HG03575 (cell line): ENCODE measurements at regions not wholly inside any gene's neighbourhood (a gene's known extent, or its start where the extent isn't known, plus 50 kb on each side); places are given as distances from the start of the nearest gene placed in this dataset.
"Not testable (repeated sequence)": the region's sequence is repeated elsewhere in the genome, so short reads cannot be mapped to it uniquely, and the experiment has no call there.

Experiments used
- ATAC-seq: cut with Tn5 transposase; IDR thresholded peaks from one replicate; pipeline ENCODE4 v1.9.1; 2021; ENCODE audit not compliant: unreplicated experiment, insufficient number of reproducible peaks, low FRiP score; ENCODE audit errors: extremely low read depth

DNA sequence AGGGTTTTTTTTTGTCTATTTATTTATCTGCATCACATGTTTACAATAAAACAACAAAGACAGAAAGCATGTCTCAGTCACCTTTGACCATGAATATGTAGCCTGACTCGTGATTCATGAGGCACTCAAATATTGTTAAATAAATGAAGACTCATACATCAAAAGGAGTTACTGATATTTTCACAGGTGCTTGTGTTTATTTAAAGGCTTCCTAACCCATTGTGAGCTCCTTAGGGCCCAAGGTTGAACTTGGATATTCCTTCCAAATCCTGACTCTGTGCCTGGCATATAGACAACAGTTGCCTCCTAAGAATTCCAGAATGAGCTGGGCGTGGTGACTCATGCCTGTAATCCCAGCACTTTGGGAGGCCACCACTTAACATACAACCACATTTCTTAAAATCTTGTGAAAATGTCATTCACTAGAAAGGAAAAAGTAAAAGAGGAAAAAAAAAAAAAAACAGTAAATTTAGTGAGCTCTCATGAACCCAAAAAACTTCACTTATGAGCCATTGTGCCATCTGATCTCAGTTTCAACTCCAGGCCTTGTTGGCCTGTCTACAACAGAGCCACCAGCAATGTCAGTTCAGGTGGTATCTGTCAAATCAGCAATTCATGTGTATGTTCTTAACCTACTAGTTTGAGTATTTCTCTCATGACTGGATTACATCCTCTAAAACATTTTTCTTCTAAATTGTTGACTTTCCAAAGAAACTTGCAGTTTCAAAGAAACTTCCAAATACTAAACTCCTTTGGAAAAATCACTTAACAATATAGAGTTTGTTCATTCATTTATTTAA is 162.7 kb upstream of the MARCKS start:
- no peak for ATAC-seq

DNA sequence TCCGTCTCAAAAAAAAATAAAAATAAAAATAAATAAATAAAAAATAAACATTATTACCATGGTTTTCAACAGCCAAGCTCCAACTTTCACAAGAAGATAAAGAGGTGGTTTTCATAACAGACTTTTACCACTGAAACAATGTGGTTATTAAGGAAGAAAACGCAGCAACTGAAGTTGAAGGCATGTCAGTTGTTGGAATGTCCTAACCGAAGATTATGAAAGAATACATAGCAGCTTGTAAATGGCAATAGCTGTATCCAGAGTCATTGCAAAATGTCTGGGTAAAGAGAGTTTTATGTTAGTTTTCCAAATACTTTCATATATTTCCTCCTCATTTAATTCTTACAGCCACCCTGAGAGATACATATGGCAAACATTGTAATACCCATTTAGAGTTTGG is 161.6 kb upstream of the MARCKS start:
- no peak for ATAC-seq

DNA sequence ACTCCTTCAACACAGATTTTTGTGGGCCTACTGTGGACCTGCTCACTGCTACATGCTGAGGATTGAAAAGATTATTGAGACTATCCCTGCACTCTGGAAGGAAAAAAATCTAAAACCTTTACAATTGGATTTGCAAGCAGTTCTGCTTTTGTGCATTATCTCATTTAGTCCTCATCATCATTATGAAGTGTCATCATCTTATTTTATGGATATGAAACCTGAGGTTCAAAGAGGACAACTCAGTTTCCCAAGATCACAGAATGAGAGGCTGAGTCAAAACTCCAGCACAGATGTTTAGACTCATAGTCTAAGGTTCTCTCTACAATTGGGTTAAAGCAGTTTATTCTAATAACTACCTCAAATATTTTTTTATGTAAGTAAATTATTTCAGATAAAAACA is 160.2 kb upstream of the MARCKS start:
- no peak for ATAC-seq

DNA sequence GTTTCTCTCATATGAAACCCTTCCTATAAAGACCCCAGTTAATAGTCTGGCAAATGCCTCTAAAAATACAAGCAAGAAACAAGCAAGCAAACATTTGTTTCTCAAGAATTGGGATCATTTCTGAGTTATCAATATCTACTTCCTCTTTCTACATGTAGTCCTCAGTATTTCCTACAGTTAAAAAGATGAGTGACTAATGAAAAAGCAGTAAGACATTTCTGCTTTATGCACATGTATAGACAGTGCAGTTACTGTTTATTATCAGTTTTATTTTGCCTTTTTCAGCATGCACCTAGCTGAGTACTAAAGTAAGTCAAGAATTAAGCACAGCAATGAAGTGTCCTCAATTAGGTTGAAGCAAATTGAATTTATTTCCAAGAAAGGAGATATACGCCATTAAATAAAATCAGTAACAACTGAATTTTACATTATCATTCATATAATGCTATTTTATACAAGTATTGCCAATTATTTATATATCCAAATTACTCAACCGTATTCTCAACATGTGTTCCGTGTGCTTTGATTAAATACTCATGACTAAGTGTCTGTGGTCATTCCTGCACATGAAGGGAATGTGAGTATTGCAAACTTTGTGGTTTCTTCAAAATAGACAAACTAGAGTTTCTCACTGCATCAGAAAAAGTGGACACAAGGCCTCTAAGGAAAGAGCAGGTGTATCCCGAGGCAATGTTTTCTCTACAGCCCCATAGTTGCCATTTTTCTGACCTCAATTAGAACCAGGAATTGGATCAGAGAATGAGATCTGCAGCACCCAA is 159.3 kb upstream of the MARCKS start:
- ATAC-seq = peak; percentile 53

DNA sequence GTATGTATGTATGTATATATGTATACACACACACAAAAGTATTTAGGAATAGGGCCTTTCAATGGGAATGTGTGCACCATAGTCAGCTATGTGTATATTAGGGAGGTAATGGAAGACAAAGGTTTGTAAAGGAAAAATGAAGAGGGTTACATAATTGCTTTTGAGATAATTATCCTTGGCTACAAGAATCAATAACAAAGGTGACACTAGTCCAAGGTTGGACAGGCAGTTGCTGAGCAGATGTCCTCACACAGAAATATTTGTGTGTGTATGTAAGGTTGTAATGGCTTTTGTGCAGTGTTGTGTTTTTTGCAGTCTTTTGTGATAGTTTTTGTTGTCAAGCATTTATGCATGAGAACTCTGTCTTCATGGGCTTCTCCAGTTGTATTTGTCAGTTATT is 157.9 kb upstream of the MARCKS start:
- no peak for ATAC-seq

DNA sequence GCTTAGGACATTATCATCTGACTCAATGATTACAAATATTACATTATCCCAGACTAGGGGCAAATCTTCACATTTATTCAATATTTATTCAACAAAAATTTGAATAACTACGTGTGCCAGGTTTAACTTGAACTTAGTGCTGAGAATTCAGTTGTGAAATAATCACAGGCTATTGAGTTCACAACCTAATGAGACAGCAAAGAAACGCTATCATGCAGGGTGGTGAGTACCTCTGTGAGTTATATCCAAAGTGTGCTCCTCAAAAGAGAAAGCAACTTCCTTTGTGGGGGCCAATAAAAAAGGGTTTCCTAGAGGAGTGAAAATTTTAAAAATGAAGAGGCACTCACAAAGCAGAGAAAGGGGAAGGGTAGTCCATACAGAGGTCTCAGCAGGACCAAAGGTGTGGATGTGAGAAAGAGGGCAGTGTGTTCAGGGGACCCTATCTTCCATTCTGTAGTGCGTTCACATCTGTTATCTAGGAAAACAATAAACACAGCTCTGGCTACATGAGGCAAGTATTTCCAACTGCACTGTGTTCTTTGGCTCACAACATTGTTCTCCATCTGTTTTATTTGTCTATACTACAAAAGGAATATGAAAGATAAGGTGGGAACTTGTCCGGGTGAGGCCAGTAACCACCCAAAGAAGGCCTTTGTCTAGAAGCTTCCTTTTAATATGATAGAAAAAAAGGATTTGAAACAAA is 155.4 kb upstream of the MARCKS start:
- ATAC-seq = no peak

DNA sequence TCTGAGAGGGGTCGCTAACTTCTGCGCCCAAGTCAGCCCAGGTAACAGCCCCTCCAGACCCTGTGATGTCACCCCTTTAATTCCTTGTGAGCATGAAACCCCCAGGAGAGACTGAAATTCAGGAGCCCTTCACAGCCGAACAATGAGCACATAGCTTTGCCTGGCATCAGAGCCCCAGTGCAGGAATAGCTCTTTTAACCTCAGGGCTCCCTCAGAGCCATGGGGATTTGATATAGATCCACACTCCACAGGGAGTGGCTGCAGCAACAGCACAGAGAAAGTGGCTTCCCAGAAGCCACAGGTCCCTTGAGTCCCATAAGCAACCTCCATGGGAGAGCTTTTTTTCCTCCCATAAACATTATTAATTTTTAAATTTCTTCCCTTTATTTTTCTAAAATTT is 150.0 kb upstream of the MARCKS start:
- ATAC-seq = no peak

DNA sequence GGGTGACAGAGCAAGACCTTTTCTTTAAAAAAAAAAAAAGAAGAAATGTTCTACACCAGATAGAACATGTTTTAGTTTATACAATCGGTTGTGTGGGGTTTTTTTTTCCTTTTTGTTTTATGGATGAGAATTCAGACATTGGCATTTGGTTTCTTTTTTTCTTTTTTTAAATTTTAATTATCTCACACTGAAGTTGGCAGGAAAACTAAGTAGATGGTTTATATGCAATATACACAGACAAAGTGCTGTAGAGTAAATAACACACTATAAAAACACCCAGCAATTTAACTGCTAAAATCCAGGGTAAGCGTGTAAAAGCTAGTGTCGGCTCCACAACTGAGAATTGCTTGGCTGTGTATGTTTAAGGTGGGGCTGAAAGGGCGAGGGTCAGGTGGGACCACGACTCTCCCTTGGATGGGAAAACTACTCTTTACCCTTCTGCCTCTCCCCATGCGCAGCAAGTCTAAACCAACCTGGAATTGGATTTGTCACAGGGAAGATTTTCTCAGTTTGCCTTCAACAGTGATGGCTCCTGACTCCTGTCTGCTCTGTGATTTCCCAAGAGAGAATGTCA is 147.1 kb upstream of the MARCKS start:
- no peak for ATAC-seq

DNA sequence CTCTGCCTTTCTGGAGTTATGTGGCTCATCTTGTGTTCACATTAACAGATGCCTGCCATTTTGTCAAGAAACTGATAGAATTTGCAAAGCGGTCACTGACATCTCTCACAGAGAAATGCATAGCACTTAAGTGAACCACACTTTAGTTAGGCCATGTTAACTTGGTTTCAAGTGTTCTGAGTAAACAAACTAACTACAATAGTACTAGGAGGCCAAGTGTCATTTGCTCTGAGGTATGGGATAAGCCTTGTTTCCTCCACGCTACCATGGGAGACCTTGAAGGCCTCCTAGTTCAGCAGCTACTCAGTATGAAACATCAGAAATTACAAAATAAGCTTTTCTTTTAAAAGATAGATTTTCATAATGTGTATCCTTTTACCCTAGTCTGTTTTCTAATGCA is 143.5 kb upstream of the MARCKS start:
- ATAC-seq = no peak

DNA sequence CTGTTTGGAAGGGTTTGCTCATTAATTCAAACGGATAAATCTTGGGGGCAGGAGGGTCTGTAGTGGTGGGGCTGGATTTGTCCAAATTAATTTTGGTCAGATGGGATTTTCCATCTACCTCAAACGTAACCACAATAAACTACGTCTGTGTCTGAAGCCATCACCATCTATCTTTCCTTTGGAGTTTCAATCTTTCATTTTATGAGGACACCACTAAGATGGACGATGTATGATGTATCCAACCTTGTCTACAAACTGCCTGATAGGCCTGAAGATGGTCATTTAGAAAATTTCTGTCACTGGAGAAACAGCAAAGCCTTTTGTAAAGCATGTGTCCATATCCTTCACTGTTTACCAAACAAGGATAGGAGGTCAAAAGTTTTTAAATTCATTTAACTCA is 138.6 kb upstream of the MARCKS start:
- no peak for ATAC-seq

DNA sequence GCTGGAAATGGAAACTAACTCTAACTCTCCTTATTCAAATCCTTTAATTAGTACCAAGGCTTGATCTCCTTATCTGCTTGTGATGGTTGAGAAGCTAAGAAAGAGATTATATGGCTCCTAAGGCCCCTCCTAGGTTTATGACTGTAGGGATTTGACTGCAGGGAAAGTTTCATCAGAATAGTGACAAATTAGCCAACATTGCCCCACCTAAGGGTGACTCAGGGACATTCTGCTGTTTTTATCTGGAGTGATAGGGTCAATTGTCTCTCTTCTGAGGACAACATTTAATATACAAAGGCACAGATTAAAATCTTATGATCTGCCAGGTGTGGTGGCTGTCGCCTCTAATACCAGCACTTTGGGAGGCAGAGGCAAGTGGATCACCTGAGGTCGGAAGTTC is 138.1 kb upstream of the MARCKS start:
- ATAC-seq = no peak

DNA sequence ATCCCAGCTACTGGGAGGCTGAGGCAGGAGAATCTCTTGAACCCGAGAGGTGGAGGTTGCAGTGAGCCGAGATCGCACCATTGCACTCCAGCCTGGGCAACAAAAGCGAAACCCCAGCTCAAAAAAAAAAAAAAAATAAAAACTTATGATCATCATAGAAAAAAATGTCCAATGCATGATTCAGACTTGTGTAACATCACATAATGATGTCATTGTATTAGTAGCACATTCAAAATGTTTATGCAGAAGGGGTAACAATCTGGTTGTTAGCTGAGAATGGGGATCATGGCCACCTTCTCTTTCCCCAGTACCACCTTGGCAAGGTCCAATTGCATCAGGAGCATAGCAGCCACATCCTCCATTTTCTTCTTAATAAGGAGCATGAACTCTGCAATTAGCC is 137.6 kb upstream of the MARCKS start:
- ATAC-seq = no peak

DNA sequence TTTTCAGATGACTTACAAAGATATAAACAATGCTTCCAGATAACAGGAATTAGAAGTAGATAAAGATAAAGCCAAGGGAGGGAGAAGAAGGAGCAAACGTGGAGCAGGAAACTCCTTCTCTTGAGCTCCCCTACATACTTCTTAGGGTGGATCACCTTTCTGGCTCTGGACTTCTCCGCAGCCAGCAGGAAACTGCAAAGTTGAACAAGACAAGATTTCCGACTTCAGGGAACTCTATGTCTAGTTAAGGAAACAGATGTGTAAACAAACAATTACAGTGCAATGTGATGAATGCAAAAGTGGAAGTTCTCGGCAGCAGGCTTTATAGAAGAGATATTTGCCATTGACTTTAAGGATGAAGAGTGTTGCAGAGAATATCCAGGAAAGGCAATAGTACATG is 134.0 kb upstream of the MARCKS start:
- ATAC-seq = no peak

DNA sequence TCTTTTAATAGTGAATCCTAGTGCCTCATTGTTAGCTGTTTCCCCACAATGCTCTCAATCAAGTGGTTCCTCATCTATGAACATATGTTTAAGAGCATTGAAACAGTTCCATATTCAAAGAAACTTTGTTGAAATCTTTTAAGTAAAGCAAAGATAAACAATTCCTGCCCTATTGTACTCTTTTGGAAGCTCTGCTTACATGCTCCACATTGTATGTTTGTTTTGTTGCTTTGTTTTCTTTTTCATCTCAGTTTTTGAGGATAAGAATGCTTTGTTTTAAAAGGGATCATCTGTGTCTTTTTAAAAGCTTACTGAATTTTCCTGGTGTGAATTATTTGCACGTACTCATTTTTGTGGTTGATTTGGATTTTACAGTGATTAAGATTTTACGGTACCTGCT is 132.2 kb upstream of the MARCKS start:
- not testable (repeated sequence) for ATAC-seq

DNA sequence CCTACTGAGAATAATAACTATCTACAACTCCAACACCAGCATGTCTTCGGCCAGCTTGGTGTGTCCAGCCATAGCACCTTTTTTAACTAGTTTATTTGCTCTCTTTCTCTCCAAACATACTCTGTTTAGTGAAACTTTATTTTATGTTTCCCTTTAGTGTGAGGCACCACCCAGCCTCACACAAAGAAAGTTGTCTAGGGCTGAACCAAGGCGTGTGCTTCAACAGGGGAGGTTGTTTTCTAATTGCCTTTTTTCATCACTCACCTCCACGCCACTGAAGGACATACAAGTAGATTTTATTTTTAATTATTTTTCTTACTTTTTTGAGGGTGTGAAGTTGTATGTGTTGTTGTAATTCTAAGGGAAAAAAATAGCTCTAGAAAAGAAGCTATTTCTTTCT is 125.6 kb upstream of the MARCKS start:
- ATAC-seq = no peak

DNA sequence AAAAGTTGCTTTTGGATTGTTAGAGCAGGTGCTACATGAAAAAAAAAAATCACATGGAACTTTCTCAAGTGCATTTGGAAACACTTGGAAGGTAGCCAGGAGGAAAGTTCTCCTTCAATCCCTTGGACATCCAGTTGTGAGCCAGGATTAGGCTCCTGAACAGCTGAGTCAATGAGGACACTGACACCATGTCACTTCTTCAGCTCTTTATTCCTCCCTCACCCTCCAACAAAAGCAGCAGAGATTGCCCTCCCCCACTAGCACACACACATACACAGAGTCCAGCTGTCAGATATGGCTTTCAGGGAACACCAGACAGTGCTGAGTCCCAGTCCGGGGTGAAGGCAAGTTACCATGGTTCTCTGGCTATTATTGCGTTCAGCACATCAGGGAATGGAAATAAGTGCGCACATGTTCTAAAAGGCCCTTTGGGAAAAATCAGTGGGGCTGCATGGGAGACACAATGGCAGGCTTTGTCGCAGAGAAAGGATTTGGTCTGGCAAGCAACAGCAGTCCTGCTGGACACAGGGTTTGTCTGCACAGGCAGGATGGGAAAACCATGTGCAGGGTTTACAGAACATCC is 124.7 kb upstream of the MARCKS start:
- no peak for ATAC-seq

DNA sequence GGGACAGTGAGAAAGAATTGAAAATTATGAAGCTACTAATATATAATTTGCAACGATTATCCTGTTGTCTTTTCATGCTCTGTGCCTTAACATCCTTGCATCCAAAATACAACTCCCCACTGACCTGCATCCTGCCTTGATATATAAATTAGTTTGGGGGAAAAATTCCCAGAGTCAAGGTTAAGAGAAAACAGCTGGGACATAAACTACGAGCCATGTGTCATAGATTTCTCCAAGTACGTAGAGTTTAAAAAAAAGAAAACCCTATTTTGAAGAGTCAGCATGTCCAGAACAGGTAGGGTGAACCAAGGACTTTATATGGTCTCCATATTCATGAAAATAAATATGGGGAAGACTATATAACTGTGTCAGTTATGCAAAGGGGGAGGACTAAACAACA is 123.8 kb upstream of the MARCKS start:
- no peak for ATAC-seq

DNA sequence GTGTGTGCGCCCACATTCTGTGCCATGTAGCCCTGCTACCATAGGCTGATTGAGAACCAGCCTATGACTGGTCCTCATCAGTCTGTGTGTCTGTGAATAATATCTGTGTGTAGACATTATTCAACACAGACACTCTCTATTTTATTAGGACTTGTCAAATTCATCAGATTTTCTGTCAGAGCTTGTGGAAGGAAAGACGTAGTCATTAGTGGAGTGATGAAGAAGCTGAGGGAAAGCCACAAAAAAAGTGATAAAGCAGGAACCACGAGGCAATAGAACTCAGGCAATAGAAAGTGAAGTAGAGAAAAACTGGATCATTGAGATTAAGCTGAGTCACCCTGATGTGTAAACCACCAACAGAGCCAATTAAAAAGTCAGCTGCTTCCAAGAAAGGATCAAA is 122.2 kb upstream of the MARCKS start:
- no peak for ATAC-seq

DNA sequence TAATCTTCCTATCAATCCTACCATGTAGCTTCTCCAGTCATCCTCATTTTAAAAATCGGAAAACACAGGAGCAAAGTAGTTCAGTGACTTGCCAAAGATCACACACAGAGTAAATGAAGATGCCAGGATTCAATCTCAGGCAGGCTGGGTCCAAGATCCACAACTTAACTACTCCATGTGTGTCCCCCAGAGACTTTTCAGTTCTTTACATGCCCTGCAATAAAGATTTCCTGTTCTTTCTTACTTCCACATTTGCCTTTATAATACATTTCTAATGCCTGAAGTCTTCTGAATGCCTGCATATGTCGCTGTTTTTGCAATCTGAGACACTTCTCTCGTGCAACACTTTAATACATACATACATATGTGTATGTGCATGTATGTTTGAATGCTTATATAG is 121.7 kb upstream of the MARCKS start:
- no peak for ATAC-seq
